ENCODE measurements at regions not wholly inside any gene's neighbourhood (a gene's known extent, or its start where the extent isn't known, plus 50 kb on each side); places are given as distances from the start of the nearest gene placed in this dataset.

DNA sequence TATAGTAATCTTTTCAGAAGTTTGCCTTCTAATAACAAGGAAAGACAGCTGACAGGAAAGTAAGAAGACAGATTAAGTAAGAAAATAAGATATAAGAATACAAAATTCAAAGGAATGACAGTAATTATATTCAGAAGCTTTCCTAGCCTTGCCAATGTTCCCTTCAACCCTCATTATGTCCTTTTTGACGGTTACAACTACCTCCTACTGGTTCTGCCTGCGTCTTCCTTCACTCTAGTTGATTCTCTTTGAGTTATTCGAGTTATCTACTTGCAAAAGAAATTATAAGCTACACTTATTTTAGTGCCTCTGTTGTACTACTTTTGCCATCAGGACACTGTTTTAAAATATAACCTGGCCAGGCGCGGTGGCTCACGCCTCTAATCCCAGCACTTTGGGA is 218.9 kb upstream of the GYPC start:
- TF ChIP-seq CTCF (conservative IDR thresholded peaks at IDR 0.05 in 1 of 2, IDR thresholded peaks at IDR 0.05 in 1 of 2; ENCODE audit: low read depth in 1 of 2, low read length in 2 of 2) (no peak), EZH2 (IDR thresholded peaks at IDR 0.05; ENCODE audit: low read length, missing control alignments) (no peak)

All from fibroblast of lung (primary cell).